D721Med (cell line): ENCODE measurements at regions not wholly inside any gene's neighbourhood (a gene's known extent, or its start where the extent isn't known, plus 50 kb on each side); places are given as distances from the start of the nearest gene placed in this dataset.
"Not testable (repeated sequence)": the region's sequence is repeated elsewhere in the genome, so short reads cannot be mapped to it uniquely, and the experiment has no call there.

Experiments used
- DNase-seq: peaks from one replicate; pipeline ENCODE4 v3.0.0; 2011; ENCODE audit warnings: low spot score; ENCODE audit not compliant: insufficient read length
- FAIRE-seq: peaks from 2 replicates; lab custom pipeline; 2011; peaks lifted over from hg19 to GRCh38; lab: Jason Lieb, UNC
- CTCF ChIP-seq: IDR thresholded peaks from 2 replicates; pipeline ENCODE4 v1.5.1; 2012; ENCODE audit warnings: mild to moderate bottlenecking, control low read depth; ENCODE audit not compliant: insufficient read depth; ENCODE audit errors: missing control alignments

- FAIRE-seq, DNase-seq: not testable (repeated sequence)
- TF ChIP-seq CTCF, result peak; percentile 41
Observed at GRCh38 chr12:9468998-9469397, 138.7 kb downstream of the KLRB1 start.

GRCh38 chr12:9468144-9468543 is 139.6 kb downstream of the KLRB1 start:
- FAIRE-seq, DNase-seq: not testable (repeated sequence)

GRCh38 chr12:9464408-9464807 is 143.3 kb downstream of the KLRB1 start:
- no peak for TF ChIP-seq CTCF
- no peak for FAIRE-seq
- DNase-seq, result no peak

- not testable (repeated sequence) for FAIRE-seq
Observed at GRCh38 chr12:9455516-9455915, 152.2 kb downstream of the KLRB1 start.

GRCh38 chr12:9454021-9454420 is 153.7 kb downstream of the KLRB1 start:
- not testable (repeated sequence) for FAIRE-seq, DNase-seq

More at GRCh38 chr12:9455516-9455915, 152.2 kb downstream of the KLRB1 start:
- DNase-seq, result not testable (repeated sequence)

GRCh38 chr12:9450127-9450567 is 157.6 kb downstream of the KLRB1 start:
- FAIRE-seq, result not testable (repeated sequence)

GRCh38 chr12:9449657-9450126 is 158.0 kb downstream of the KLRB1 start:
- not testable (repeated sequence) for FAIRE-seq, DNase-seq

More at GRCh38 chr12:9450127-9450567, 157.6 kb downstream of the KLRB1 start:
- not testable (repeated sequence) for DNase-seq

- no peak for TF ChIP-seq CTCF
- FAIRE-seq (no peak), DNase-seq (no peak)
Observed at GRCh38 chr12:9449181-9449580, 158.5 kb downstream of the KLRB1 start.

- not testable (repeated sequence) for FAIRE-seq, DNase-seq
Observed at GRCh38 chr12:9448648-9449047, 159.1 kb downstream of the KLRB1 start.

- FAIRE-seq, result not testable (repeated sequence)
- peak; percentile 40 for DNase-seq
Observed at GRCh38 chr12:9447791-9448614, 159.7 kb downstream of the KLRB1 start.

- not testable (repeated sequence) for FAIRE-seq
Observed at GRCh38 chr12:9446883-9447761, 160.6 kb downstream of the KLRB1 start.

GRCh38 chr12:9440428-9440827 is 167.3 kb downstream of the KLRB1 start:
- FAIRE-seq, DNase-seq: not testable (repeated sequence)

More at GRCh38 chr12:9446883-9447761, 160.6 kb downstream of the KLRB1 start:
- not testable (repeated sequence) for DNase-seq

GRCh38 chr12:9435682-9436081 is 172.0 kb downstream of the KLRB1 start:
- not testable (repeated sequence) for FAIRE-seq, DNase-seq

GRCh38 chr12:9430385-9430784 is 177.3 kb downstream of the KLRB1 start:
- not testable (repeated sequence) for FAIRE-seq

GRCh38 chr12:9428856-9429255 is 178.9 kb downstream of the KLRB1 start:
- not testable (repeated sequence) for DNase-seq, FAIRE-seq

More at GRCh38 chr12:9430385-9430784, 177.3 kb downstream of the KLRB1 start:
- DNase-seq, result not testable (repeated sequence)
